Karpas-422 (cell line): ENCODE measurements at regions not wholly inside any gene's neighbourhood (a gene's known extent, or its start where the extent isn't known, plus 50 kb on each side); places are given as distances from the start of the nearest gene placed in this dataset.

Experiments
- DNase-seq: peaks from one replicate; pipeline ENCODE4 v3.0.0-alpha.2; 2015
- H2AFZ ChIP-seq: fragments of 200-600 bp; sonication (generic); 2 replicates; pipeline ENCODE4 v1.6.1; 2014; ENCODE audit warnings: antibody characterized with exemption, low read length, mixed read lengths
- H3K27ac ChIP-seq: fragments of 200-600 bp; sonication (generic); 2 replicates; pipeline ENCODE4 v1.5.1; 2014; ENCODE audit warnings: mild to moderate bottlenecking, low read length, moderate library complexity
- H3K27me3 ChIP-seq: fragments of 200-600 bp; sonication (generic); 2 replicates; pipeline ENCODE4 v1.6.1; 2014; ENCODE audit warnings: low read length, mixed read lengths
- H3K36me3 ChIP-seq: fragments of 200-600 bp; sonication (generic); 2 replicates; pipeline ENCODE4 v1.6.1; 2014; ENCODE audit warnings: low read length, mixed read lengths; ENCODE audit not compliant: insufficient read depth
- H3K4me1 ChIP-seq: fragments of 200-600 bp; sonication (generic); 2 replicates; pipeline ENCODE4 v1.6.1; 2014; ENCODE audit warnings: mild to moderate bottlenecking, low read length, mixed read lengths
- H3K4me2 ChIP-seq: fragments of 200-600 bp; sonication (generic); 2 replicates; pipeline ENCODE4 v1.6.1; 2014; ENCODE audit warnings: low read length, low read depth, mild to moderate bottlenecking; ENCODE audit not compliant: poor library complexity, severe bottlenecking
- H3K4me3 ChIP-seq: fragments of 200-600 bp; sonication (generic); 2 replicates; pipeline ENCODE4 v1.5.1; 2014; ENCODE audit warnings: mild to moderate bottlenecking, antibody characterized with exemption, low read length, mixed read lengths
- H3K79me2 ChIP-seq: fragments of 200-600 bp; sonication (generic); 2 replicates; pipeline ENCODE4 v1.6.1; 2014; ENCODE audit warnings: mild to moderate bottlenecking, low read length, mixed read lengths
- H3K9ac ChIP-seq: fragments of 200-600 bp; sonication (generic); 2 replicates; pipeline ENCODE4 v1.6.0; 2014; ENCODE audit warnings: low read length
- H3K9me2 ChIP-seq: fragments of 200-600 bp; sonication (generic), shearing (Covaris generic); replicated peaks from 2 replicates; pipeline ENCODE4 v1.6.0; 2014; ENCODE audit warnings: mild to moderate bottlenecking, low read length, moderate library complexity; ENCODE audit not compliant: insufficient read depth
- H3K9me3 ChIP-seq: fragments of 300-700, 200-600 bp; sonication (generic); 2 replicates; pipeline ENCODE4 v1.6.1; 2014; ENCODE audit warnings: low read length, mixed read lengths
- H4K20me1 ChIP-seq: fragments of 200-600 bp; sonication (generic); 2 replicates; pipeline ENCODE4 v1.6.1; 2014; ENCODE audit warnings: mild to moderate bottlenecking, antibody characterized with exemption, low read length, low read depth; ENCODE audit not compliant: insufficient read depth

- no peak overlapping the region for H2AFZ ChIP-seq
- H3K27me3 ChIP-seq, result no peaks in the 10 kb centered on the region
- H3K4me2 ChIP-seq, result no peak overlapping the region
- H4K20me1 ChIP-seq, result no peaks in the 10 kb centered on the region
- H3K79me2 ChIP-seq, result no peaks in the 10 kb centered on the region
- H3K27ac ChIP-seq, result no peak overlapping the region
- H3K9me2 ChIP-seq, result no peaks in the 10 kb centered on the region
- no peaks in the 10 kb centered on the region for H3K9me3 ChIP-seq
- no peaks in the 10 kb centered on the region for H3K36me3 ChIP-seq
- H3K4me1 ChIP-seq, result no peaks in the 10 kb centered on the region
- DNase-seq, result no peak
- H3K9ac ChIP-seq, result no peak overlapping the region
- no peak overlapping the region for H3K4me3 ChIP-seq
Observed at GRCh38 chr2:36088716-36089328, 266.8 kb upstream of the CRIM1 start.

GRCh38 chr2:36087344-36087743 is 268.2 kb upstream of the CRIM1 start:
- no peaks in the 10 kb centered on the region for H3K9me3 ChIP-seq
- no peak overlapping the region for H2AFZ ChIP-seq
- no peaks in the 10 kb centered on the region for H3K9me2 ChIP-seq
- H3K27ac ChIP-seq, result no peak overlapping the region
- no peaks in the 10 kb centered on the region for H3K36me3 ChIP-seq
- H4K20me1 ChIP-seq, result no peaks in the 10 kb centered on the region
- H3K79me2 ChIP-seq, result no peaks in the 10 kb centered on the region
- no peak overlapping the region for H3K4me3 ChIP-seq
- DNase-seq, result no peak
- H3K9ac ChIP-seq, result no peak overlapping the region
- no peaks in the 10 kb centered on the region for H3K27me3 ChIP-seq
- no peaks in the 10 kb centered on the region for H3K4me1 ChIP-seq
- H3K4me2 ChIP-seq, result no peak overlapping the region

GRCh38 chr2:36079793-36080192 is 275.8 kb upstream of the CRIM1 start:
- Histone ChIP-seq H3K36me3 (no peaks in the 10 kb centered on the region), H3K9ac (no peak overlapping the region), H2AFZ (no peak overlapping the region), H3K27ac (no peak overlapping the region), H3K27me3 (no peaks in the 10 kb centered on the region), H3K4me3 (no peak overlapping the region), H3K4me1 (no peaks in the 10 kb centered on the region), H3K9me2 (no peaks in the 10 kb centered on the region), H4K20me1 (no peaks in the 10 kb centered on the region), H3K9me3 (no peaks in the 10 kb centered on the region), H3K79me2 (no peaks in the 10 kb centered on the region), H3K4me2 (no peak overlapping the region)
- no peak for DNase-seq

GRCh38 chr2:36074008-36074407 is 281.6 kb upstream of the CRIM1 start:
- no peak for DNase-seq
- Histone ChIP-seq H3K9me2 (no peaks in the 10 kb centered on the region), H3K27me3 (no peaks in the 10 kb centered on the region), H3K4me1 (no peaks in the 10 kb centered on the region), H3K4me2 (no peak overlapping the region), H3K27ac (no peak overlapping the region), H3K79me2 (no peaks in the 10 kb centered on the region), H3K9me3 (no peaks in the 10 kb centered on the region), H4K20me1 (no peaks in the 10 kb centered on the region), H2AFZ (no peak overlapping the region), H3K4me3 (no peak overlapping the region), H3K9ac (no peak overlapping the region), H3K36me3 (no peaks in the 10 kb centered on the region)

- DNase-seq, result no peak
- Histone ChIP-seq H3K4me2 (no peak overlapping the region), H3K36me3 (no peaks in the 10 kb centered on the region)
Observed at GRCh38 chr2:36071698-36072097, 283.9 kb upstream of the CRIM1 start.

GRCh38 chr2:36069074-36069473 is 286.5 kb upstream of the CRIM1 start:
- H3K9me3 ChIP-seq, result no peaks in the 10 kb centered on the region
- H3K27ac ChIP-seq, result no peak overlapping the region
- H3K4me1 ChIP-seq, result no peaks in the 10 kb centered on the region
- DNase-seq, result no peak
- H3K27me3 ChIP-seq, result no peaks in the 10 kb centered on the region
- no peaks in the 10 kb centered on the region for H3K79me2 ChIP-seq
- H3K9ac ChIP-seq, result no peak overlapping the region
- H3K4me2 ChIP-seq, result no peak overlapping the region
- no peak overlapping the region for H3K4me3 ChIP-seq
- H4K20me1 ChIP-seq, result no peaks in the 10 kb centered on the region
- no peaks in the 10 kb centered on the region for H3K9me2 ChIP-seq
- no peaks in the 10 kb centered on the region for H3K36me3 ChIP-seq
- no peak overlapping the region for H2AFZ ChIP-seq

More at GRCh38 chr2:36071698-36072097, 283.9 kb upstream of the CRIM1 start:
- H3K9ac ChIP-seq, result no peak overlapping the region
- H3K27me3 ChIP-seq, result no peaks in the 10 kb centered on the region
- no peaks in the 10 kb centered on the region for H3K9me2 ChIP-seq
- H2AFZ ChIP-seq, result no peak overlapping the region
- no peaks in the 10 kb centered on the region for H3K79me2 ChIP-seq
- H3K4me3 ChIP-seq, result no peak overlapping the region
- no peaks in the 10 kb centered on the region for H3K4me1 ChIP-seq
- no peak overlapping the region for H3K27ac ChIP-seq
- no peaks in the 10 kb centered on the region for H4K20me1 ChIP-seq
- no peaks in the 10 kb centered on the region for H3K9me3 ChIP-seq

- no peaks in the 10 kb centered on the region for H3K79me2 ChIP-seq
- no peak overlapping the region for H3K9ac ChIP-seq
- no peaks in the 10 kb centered on the region for H3K9me3 ChIP-seq
- H3K4me3 ChIP-seq, result no peak overlapping the region
- no peaks in the 10 kb centered on the region for H4K20me1 ChIP-seq
- no peaks in the 10 kb centered on the region for H3K9me2 ChIP-seq
- H2AFZ ChIP-seq, result no peak overlapping the region
- no peaks in the 10 kb centered on the region for H3K4me1 ChIP-seq
- H3K4me2 ChIP-seq, result no peak overlapping the region
- H3K36me3 ChIP-seq, result no peaks in the 10 kb centered on the region
- DNase-seq, result no peak
- no peak overlapping the region for H3K27ac ChIP-seq
- H3K27me3 ChIP-seq, result no peaks in the 10 kb centered on the region
Observed at GRCh38 chr2:36068086-36068485, 287.5 kb upstream of the CRIM1 start.

- Histone ChIP-seq H3K4me3 (no peak overlapping the region), H2AFZ (no peak overlapping the region), H3K9me2 (no peaks in the 10 kb centered on the region; the same call in 1 of the 2 replicates), H3K4me1 (no peaks in the 10 kb centered on the region), H3K9me3 (peaks cover 3% of the 10 kb centered on the region; the same call in 1 of the 2 replicates), H3K4me2 (no peak overlapping the region), H3K9ac (no peak overlapping the region), H3K27me3 (no peaks in the 10 kb centered on the region), H4K20me1 (no peaks in the 10 kb centered on the region), H3K79me2 (no peaks in the 10 kb centered on the region), H3K27ac (no peak overlapping the region), H3K36me3 (no peaks in the 10 kb centered on the region)
- DNase-seq, result no peak
Observed at GRCh38 chr2:36060133-36060532, 295.4 kb upstream of the CRIM1 start.
